Lung (tissue), 11 donors: ENCODE measurements at regions not wholly inside any gene's neighbourhood (a gene's known extent, or its start where the extent isn't known, plus 50 kb on each side); places are given as distances from the start of the nearest gene placed in this dataset.

ENCODE experiments used
- ATAC-seq: fragments of 200-7000 bp; cut with Tn5 transposase; one replicate; pipeline ENCODE4 v1.9.1; 2020; ENCODE audit warnings: moderate number of reproducible peaks; ENCODE audit not compliant: insufficient read depth, low FRiP score
- DNase-seq, 3 donors: peaks; one replicate each; pipeline ENCODE4 v3.0.0-alpha.2; 2013 to 2017
- H3K27ac ChIP-seq, 2 donors: one replicate each; pipeline ENCODE4 v1.5.1; 2013; ENCODE audit warnings: mild to moderate bottlenecking in 2 of 2, moderate library complexity in 2 of 2, control low read depth in 1 of 2, inconsistent platforms in 1 of 2, low read depth in 1 of 2, low read length in 1 of 2
- H3K27me3 ChIP-seq, 3 donors: one replicate each; pipeline ENCODE4 v1.5.1; 2013; ENCODE audit warnings: low read length in 2 of 3; ENCODE audit not compliant: control insufficient read depth in 3 of 3, insufficient read depth in 3 of 3
- H3K36me3 ChIP-seq, 4 donors: one replicate each; pipeline ENCODE4 v1.5.1; 2013; ENCODE audit warnings: low read length in 4 of 4, mild to moderate bottlenecking in 1 of 4, moderate library complexity in 1 of 4; ENCODE audit not compliant: control insufficient read depth in 4 of 4, insufficient read depth in 4 of 4
- H3K4me1 ChIP-seq, 5 donors: one replicate each; pipeline ENCODE4 v1.5.1; 2013; ENCODE audit warnings: low read length in 5 of 5, mild to moderate bottlenecking in 2 of 5, moderate library complexity in 1 of 5; ENCODE audit not compliant: control insufficient read depth in 5 of 5, insufficient read depth in 5 of 5
- H3K4me3 ChIP-seq: one replicate; pipeline ENCODE4 v1.5.1; 2013; ENCODE audit warnings: mild to moderate bottlenecking, control low read depth, moderate library complexity
- H3K9ac ChIP-seq, 2 donors: one replicate each; pipeline ENCODE4 v1.5.1; 2013; ENCODE audit warnings: low read length in 2 of 2, control low read depth in 1 of 2; ENCODE audit not compliant: insufficient read depth in 1 of 2
- H3K9me3 ChIP-seq, 4 donors: one replicate each; pipeline ENCODE4 v1.5.1; 2013; ENCODE audit warnings: low read length in 3 of 4, mild to moderate bottlenecking in 1 of 4, moderate library complexity in 1 of 4; ENCODE audit not compliant: control insufficient read depth in 4 of 4, insufficient read depth in 3 of 4
- WGBS, 2 donors: extraction: QIAGEN DNeasy Blood & Tissue Kit; methylation state at CpG; one replicate each; pipeline ENCODE4 v1.1.7; 2013; 5-methylcytosine and 5-hydroxymethylcytosine counted together
- TF ChIP-seq, protein P1 (sequence below): IDR thresholded peaks from 2 replicates; pipeline ENCODE4 v1.5.1; 2012; ENCODE audit warnings: mild to moderate bottlenecking; ENCODE audit errors: control extremely low read depth, extremely low read depth
- donor health status: control.
- donor health status: control.
- donor health status: Bipolar disorder and iron deficiency.
- donor health status: healthy.
- donor health status: DM: yes; HTN: yes; CAD: no.

DNA sequence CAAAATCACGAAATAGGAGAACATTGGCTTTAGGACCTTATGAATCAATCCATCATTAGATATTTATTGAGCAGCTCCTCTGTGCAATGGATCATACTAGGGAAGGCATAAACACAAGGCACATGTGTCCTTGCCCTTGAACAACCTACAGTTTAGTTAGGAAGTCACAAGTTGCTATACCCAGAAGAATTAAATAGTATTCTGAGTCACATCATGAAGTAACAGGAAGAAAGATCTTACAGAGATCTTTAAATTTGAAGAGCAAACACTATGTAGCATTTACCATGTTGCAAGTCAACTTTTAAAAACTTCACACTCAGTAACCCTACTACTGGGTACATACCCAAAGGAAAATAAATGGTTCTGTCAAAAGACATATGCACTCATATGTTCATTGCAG is 355.2 kb upstream of the SLC14A2 start:
- H3K9me3 ChIP-seq, result no peaks in the 10 kb centered on the region
- TF ChIP-seq, protein P1, sequence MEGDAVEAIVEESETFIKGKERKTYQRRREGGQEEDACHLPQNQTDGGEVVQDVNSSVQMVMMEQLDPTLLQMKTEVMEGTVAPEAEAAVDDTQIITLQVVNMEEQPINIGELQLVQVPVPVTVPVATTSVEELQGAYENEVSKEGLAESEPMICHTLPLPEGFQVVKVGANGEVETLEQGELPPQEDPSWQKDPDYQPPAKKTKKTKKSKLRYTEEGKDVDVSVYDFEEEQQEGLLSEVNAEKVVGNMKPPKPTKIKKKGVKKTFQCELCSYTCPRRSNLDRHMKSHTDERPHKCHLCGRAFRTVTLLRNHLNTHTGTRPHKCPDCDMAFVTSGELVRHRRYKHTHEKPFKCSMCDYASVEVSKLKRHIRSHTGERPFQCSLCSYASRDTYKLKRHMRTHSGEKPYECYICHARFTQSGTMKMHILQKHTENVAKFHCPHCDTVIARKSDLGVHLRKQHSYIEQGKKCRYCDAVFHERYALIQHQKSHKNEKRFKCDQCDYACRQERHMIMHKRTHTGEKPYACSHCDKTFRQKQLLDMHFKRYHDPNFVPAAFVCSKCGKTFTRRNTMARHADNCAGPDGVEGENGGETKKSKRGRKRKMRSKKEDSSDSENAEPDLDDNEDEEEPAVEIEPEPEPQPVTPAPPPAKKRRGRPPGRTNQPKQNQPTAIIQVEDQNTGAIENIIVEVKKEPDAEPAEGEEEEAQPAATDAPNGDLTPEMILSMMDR, result no peak
- ATAC-seq (no peak), DNase-seq (no peak)
- no peak overlapping the region for H3K9ac ChIP-seq
- 89 to 100% methylated on average over 1 of the region's 1 CpG for WGBS, 2 donors
- no peaks in the 10 kb centered on the region for H3K27me3 ChIP-seq
- H3K4me3 ChIP-seq, result no peak overlapping the region
- no peak overlapping the region for H3K27ac ChIP-seq
- no peaks in the 10 kb centered on the region for H3K36me3 ChIP-seq
- H3K4me1 ChIP-seq, result peaks cover 0 to 4% (median 4%) of the 10 kb centered on the region in 5 donors

DNA sequence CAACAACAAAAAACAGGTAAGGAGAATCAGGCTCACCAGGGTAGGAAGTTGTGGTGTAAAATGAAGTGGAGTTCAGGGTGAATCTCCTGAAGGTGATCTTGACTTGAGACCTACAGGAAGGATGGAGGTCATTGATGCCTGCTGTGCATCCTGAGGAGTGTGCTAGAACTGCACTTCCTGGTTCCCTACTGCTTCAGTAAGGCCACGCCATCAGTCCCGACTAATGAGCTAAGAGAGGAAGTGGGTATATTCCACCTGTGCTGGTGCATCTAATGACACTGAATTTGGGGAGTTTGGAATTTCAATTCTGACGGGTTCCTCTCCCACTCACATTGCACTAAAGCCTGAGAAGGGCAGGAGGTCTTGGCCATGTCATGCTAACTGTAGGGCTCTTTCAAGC is 349.3 kb upstream of the SLC14A2 start:
- Histone ChIP-seq H3K9ac (no peak overlapping the region), H3K27me3 (no peaks in the 10 kb centered on the region), H3K4me3 (no peak overlapping the region), H3K4me1 (peaks cover 0 to 2% (median 0%) of the 10 kb centered on the region in 5 donors), H3K27ac (no peak overlapping the region), H3K36me3 (no peaks in the 10 kb centered on the region), H3K9me3 (no peaks in the 10 kb centered on the region)
- WGBS, 2 donors, result 71% methylated on average over 3 of the region's 3 CpGs
- TF ChIP-seq, protein P1, result no peak
- DNase-seq, result no peak
- no peak for ATAC-seq

DNA sequence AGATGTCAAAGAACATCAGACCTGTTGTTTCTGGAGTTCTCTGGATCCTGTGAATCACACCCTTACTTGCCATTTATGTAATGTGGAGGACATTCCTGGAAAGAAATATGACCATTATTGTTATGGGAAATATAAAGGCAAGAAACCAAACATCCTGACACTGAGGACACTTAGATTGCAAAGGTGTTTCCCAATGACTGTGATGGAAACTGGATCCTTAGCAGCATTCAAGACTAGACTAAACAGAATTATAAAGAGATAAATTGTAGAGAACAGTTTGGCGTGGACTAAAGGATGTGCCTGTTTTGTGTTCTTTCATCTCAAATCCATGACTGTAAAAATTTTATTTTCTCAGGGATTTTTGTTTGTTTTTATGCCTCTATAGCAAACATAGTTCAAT is 347.7 kb upstream of the SLC14A2 start:
- TF ChIP-seq, protein P1, result no peak
- 82 to 94% methylated on average over 1 of the region's 1 CpG for WGBS, 2 donors
- ATAC-seq, result no peak

DNA sequence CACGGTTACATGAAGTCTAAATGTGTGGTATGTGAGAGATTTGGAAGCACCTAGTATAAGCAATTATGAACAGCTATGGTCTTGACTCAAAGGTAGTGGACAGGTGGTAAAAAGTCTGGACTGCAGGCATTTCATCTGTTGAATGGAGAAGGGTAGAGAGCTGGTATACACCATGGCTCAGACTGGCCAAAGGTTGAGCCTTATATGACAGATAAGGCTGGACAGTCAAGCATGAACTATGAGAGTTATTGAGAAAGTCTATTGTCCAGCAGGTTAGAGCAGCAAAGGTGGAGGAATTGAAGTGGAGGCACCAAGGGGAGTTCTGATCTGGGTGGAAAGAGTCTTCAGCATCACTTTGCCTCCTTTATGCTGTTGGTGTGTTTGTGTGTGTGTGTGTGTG is 346.7 kb upstream of the SLC14A2 start:
- Histone ChIP-seq H3K27me3 (no peaks in the 10 kb centered on the region), H3K4me1 (peaks cover 0 to 2% (median 0%) of the 10 kb centered on the region in 5 donors), H3K9ac (no peak overlapping the region), H3K9me3 (no peaks in the 10 kb centered on the region), H3K4me3 (no peak overlapping the region), H3K36me3 (no peaks in the 10 kb centered on the region), H3K27ac (no peak overlapping the region)
- ATAC-seq (no peak), DNase-seq (no peak)
- TF ChIP-seq, protein P1, result no peak
- 78 to 97% methylated on average over 1 of the region's 1 CpG for WGBS, 2 donors

More for the DNA sequence above, 347.7 kb upstream of the SLC14A2 start:
- no peak overlapping the region for H3K9ac ChIP-seq
- H3K36me3 ChIP-seq, result no peaks in the 10 kb centered on the region
- DNase-seq, result no peak
- H3K4me3 ChIP-seq, result no peak overlapping the region
- H3K27ac ChIP-seq, result no peak overlapping the region
- H3K9me3 ChIP-seq, result no peaks in the 10 kb centered on the region
- no peaks in the 10 kb centered on the region for H3K27me3 ChIP-seq
- H3K4me1 ChIP-seq, result peaks cover 0 to 2% (median 0%) of the 10 kb centered on the region in 5 donors
